ENCODE measurements at regions not wholly inside any gene's neighbourhood (a gene's known extent, or its start where the extent isn't known, plus 50 kb on each side); places are given as distances from the start of the nearest gene placed in this dataset.

- Mint-ChIP-seq H3K36me3 (ENCODE audit: low read depth) (no peaks in the 10 kb centered on the region), H3K9me3 (peaks cover 4% of the 10 kb centered on the region), H3K4me1 (ENCODE audit: low read depth) (no peaks in the 10 kb centered on the region), H3K27me3 (no peaks in the 10 kb centered on the region), H3K27ac (no peak overlapping the region), H3K4me3 (no peak overlapping the region)
- POLR2A ChIA-PET, result no interaction called here
- ATAC-seq (no peak), DNase-seq (no peak)
- no peak for TF ChIP-seq CTCF (IDR thresholded peaks at IDR 0.05)
- intact Hi-C loops (cut with micrococcal nuclease), result no loop called here
- CTCF ChIA-PET, result no interaction called here
Observed at GRCh38 chr12:84348582-84348981, 564.0 kb downstream of the SLC6A15 start.

- ChIA-PET POLR2A (no interaction called here), CTCF (no interaction called here)
- Mint-ChIP-seq H3K27me3 (no peaks in the 10 kb centered on the region), H3K4me1 (ENCODE audit: low read depth) (no peaks in the 10 kb centered on the region), H3K27ac (no peak overlapping the region), H3K9me3 (peaks cover 7% of the 10 kb centered on the region), H3K4me3 (no peak overlapping the region), H3K36me3 (ENCODE audit: low read depth) (no peaks in the 10 kb centered on the region)
- DNase-seq (no peak), ATAC-seq (no peak)
- intact Hi-C loops (cut with micrococcal nuclease), result no loop called here
- TF ChIP-seq CTCF (IDR thresholded peaks at IDR 0.05), result no peak
Observed at GRCh38 chr12:84341467-84342193, 571.0 kb downstream of the SLC6A15 start.

- no peaks in the 10 kb centered on the region for H3K36me3 Mint-ChIP-seq (ENCODE audit: low read depth)
- no peak overlapping the region for H3K27ac Mint-ChIP-seq
- intact Hi-C loops (cut with micrococcal nuclease), result no loop called here
- POLR2A ChIA-PET, result no interaction called here
- no peak overlapping the region for H3K4me3 Mint-ChIP-seq
- H3K9me3 Mint-ChIP-seq, result peaks cover 5% of the 10 kb centered on the region
- CTCF ChIA-PET, result no interaction called here
- no peaks in the 10 kb centered on the region for H3K4me1 Mint-ChIP-seq (ENCODE audit: low read depth)
- TF ChIP-seq CTCF (IDR thresholded peaks at IDR 0.05), result no peak
- DNase-seq, result no peak
- no peaks in the 10 kb centered on the region for H3K27me3 Mint-ChIP-seq
- ATAC-seq, result no peak
Observed at GRCh38 chr12:84336231-84336630, 576.4 kb downstream of the SLC6A15 start.

GRCh38 chr12:84329938-84330337 is 582.7 kb downstream of the SLC6A15 start:
- intact Hi-C loops (cut with micrococcal nuclease), result no loop called here
- Mint-ChIP-seq H3K27ac (no peak overlapping the region), H3K27me3 (no peaks in the 10 kb centered on the region), H3K4me3 (no peak overlapping the region), H3K9me3 (peaks cover 2% of the 10 kb centered on the region), H3K4me1 (ENCODE audit: low read depth) (no peaks in the 10 kb centered on the region), H3K36me3 (ENCODE audit: low read depth) (no peaks in the 10 kb centered on the region)
- CTCF ChIA-PET, result no interaction called here
- ATAC-seq, result no peak
- POLR2A ChIA-PET, result no interaction called here
- TF ChIP-seq CTCF (IDR thresholded peaks at IDR 0.05), result no peak
- DNase-seq, result no peak

- peaks cover 6% of the 10 kb centered on the region for H3K9me3 Mint-ChIP-seq
- ChIA-PET CTCF (no interaction called here), POLR2A (no interaction called here)
- ATAC-seq, result no peak
- H3K4me3 Mint-ChIP-seq, result no peak overlapping the region
- H3K36me3 Mint-ChIP-seq (ENCODE audit: low read depth), result no peaks in the 10 kb centered on the region
- H3K27ac Mint-ChIP-seq, result no peak overlapping the region
- no peaks in the 10 kb centered on the region for H3K27me3 Mint-ChIP-seq
- intact Hi-C loops (cut with micrococcal nuclease), result no loop called here
- no peak for TF ChIP-seq CTCF (IDR thresholded peaks at IDR 0.05)
- no peaks in the 10 kb centered on the region for H3K4me1 Mint-ChIP-seq (ENCODE audit: low read depth)
- DNase-seq, result no peak
Observed at GRCh38 chr12:84315926-84316325, 596.7 kb downstream of the SLC6A15 start.

Data from activated CD8-positive, alpha-beta T cell treated with anti-CD3 and anti-CD28 coated beads for 36 hours (primary cell).